Endothelial cell of umbilical vein (primary cell): ENCODE measurements at regions not wholly inside any gene's neighbourhood (a gene's known extent, or its start where the extent isn't known, plus 50 kb on each side); places are given as distances from the start of the nearest gene placed in this dataset.

Experiments
- BruUV-seq: library from RNA; stranded (reverse); fragments of 400-500 nt; replicated peaks from 2 replicates; lab custom pipeline; 2021; lab: Mats Ljungman, UMichigan
- CTCF ChIA-PET: fragments of 300-600, 350-600 bp; sonication (Branson Sonifier 250); formaldehyde crosslinking; loops from one replicate; lab custom pipeline; 2021; ENCODE audit warnings: antibody characterized with exemption, inconsistent platforms; lab: Charles Lee
- POLR2A ChIA-PET: fragments of 300-600, 350-600 bp; sonication (Branson Sonifier 250); formaldehyde crosslinking; loops from one replicate; lab custom pipeline; 2021; ENCODE audit warnings: antibody characterized with exemption, inconsistent platforms; lab: Charles Lee
- DNase-seq: peaks from one replicate; pipeline ENCODE4 v3.0.0-alpha.2; 2011; ENCODE audit warnings: low read depth, low spot score
- FAIRE-seq: peaks from 2 replicates; lab custom pipeline; 2011; peaks lifted over from hg19 to GRCh38; lab: Jason Lieb, UNC
- H2AFZ ChIP-seq: 2 replicates; pipeline ENCODE4 v1.6.0; 2012; ENCODE audit warnings: low read depth, low read length, control low read depth, inconsistent platforms
- H3K27ac ChIP-seq: 2 replicates; pipeline ENCODE4 v1.5.1; 2011; ENCODE audit warnings: low read depth, mild to moderate bottlenecking, control low read depth, low read length, moderate library complexity; ENCODE audit not compliant: insufficient read depth
- H3K27me3 ChIP-seq, 2 experiments: 2 replicates each; pipeline versions ENCODE4 v1.6.0 to v1.6.1; 2011; ENCODE audit warnings: low read length in 2 of 2, mixed read lengths in 1 of 2; ENCODE audit not compliant: control insufficient read depth in 2 of 2, insufficient read depth in 2 of 2
- H3K36me3 ChIP-seq, 2 experiments: 2 replicates in 1 of 2; 3 replicates in 1 of 2; pipeline ENCODE4 v1.5.1; 2011; ENCODE audit warnings: low read length in 2 of 2, mild to moderate bottlenecking in 1 of 2, moderate library complexity in 1 of 2; ENCODE audit not compliant: control insufficient read depth in 2 of 2, insufficient read depth in 2 of 2; ENCODE audit errors: extremely low read depth in 1 of 2
- H3K4me1 ChIP-seq: 3 replicates; pipeline ENCODE4 v1.5.1; 2011; ENCODE audit warnings: mild to moderate bottlenecking, low read length; ENCODE audit not compliant: control insufficient read depth, insufficient read depth; ENCODE audit errors: extremely low read depth
- H3K4me2 ChIP-seq: 2 replicates; pipeline ENCODE4 v1.6.1; 2011; ENCODE audit warnings: low read length, control low read depth, mixed read lengths; ENCODE audit not compliant: insufficient read depth
- H3K4me3 ChIP-seq, 3 experiments: fragments of 200-600 bp in 1 of 3; sonication (generic), shearing (Covaris generic) in 1 of 3; replicated peaks in 1 of 3; 2 replicates each; pipeline ENCODE4 v1.5.1; 2011 to 2016; ENCODE audit warnings: control low read depth in 3 of 3, low read length in 3 of 3, mild to moderate bottlenecking in 2 of 3, inconsistent platforms in 1 of 3, low read depth in 1 of 3, moderate library complexity in 1 of 3; ENCODE audit not compliant: insufficient read depth in 1 of 3
- H3K79me2 ChIP-seq: 2 replicates; pipeline ENCODE4 v1.6.0; 2012; ENCODE audit warnings: low read length, inconsistent platforms; ENCODE audit not compliant: control insufficient read depth, insufficient read depth
- H3K9ac ChIP-seq: replicated peaks from 2 replicates; pipeline ENCODE3; 2011; ENCODE audit warnings: low read length, control low read depth; ENCODE audit not compliant: insufficient read depth; ENCODE audit errors: extremely low read depth
- H3K9me1 ChIP-seq: replicated peaks from 3 replicates; pipeline ENCODE4 v1.6.0; 2011; ENCODE audit warnings: mild to moderate bottlenecking, low read length; ENCODE audit not compliant: control insufficient read depth, insufficient read depth; ENCODE audit errors: extremely low read depth
- H3K9me3 ChIP-seq: replicated peaks from 2 replicates; pipeline ENCODE4 v1.5.1; 2012; ENCODE audit warnings: low read length, inconsistent platforms; ENCODE audit not compliant: control insufficient read depth, insufficient read depth
- H4K20me1 ChIP-seq: replicated peaks from 2 replicates; pipeline ENCODE3; 2011; ENCODE audit warnings: mild to moderate bottlenecking, low read length; ENCODE audit not compliant: control insufficient read depth, insufficient read depth; ENCODE audit errors: extremely low read depth
- EZH2 ChIP-seq: IDR thresholded peaks from 2 replicates; pipeline ENCODE4 v1.6.1; 2012; ENCODE audit warnings: borderline replicate concordance, low read depth, mild to moderate bottlenecking, moderate library complexity, low read length, inconsistent platforms; ENCODE audit not compliant: severe bottlenecking
- FOS ChIP-seq: IDR thresholded peaks from 2 replicates; pipeline ENCODE4 v1.6.1; 2011; ENCODE audit warnings: mild to moderate bottlenecking, low read length, moderate library complexity, borderline replicate concordance; ENCODE audit not compliant: insufficient read depth
- GATA2 ChIP-seq: IDR thresholded peaks from 2 replicates; pipeline ENCODE4 v1.7.0; 2011; ENCODE audit warnings: low read depth, mild to moderate bottlenecking, moderate library complexity, mixed read lengths, low read length; ENCODE audit not compliant: insufficient read length, insufficient read depth
- JUN ChIP-seq: IDR thresholded peaks from 2 replicates; pipeline ENCODE4 v1.6.1; 2011; ENCODE audit warnings: borderline replicate concordance, low read depth; ENCODE audit not compliant: insufficient read length, insufficient read depth
- MYC ChIP-seq: IDR thresholded peaks from one replicate; pipeline ENCODE4 v1.6.1; 2011; ENCODE audit warnings: mild to moderate bottlenecking, low read depth, low read length
- POLR2A ChIP-seq: IDR thresholded peaks from 2 replicates; pipeline ENCODE4 v1.6.1; 2012; ENCODE audit warnings: low read depth, mild to moderate bottlenecking, control low read depth, low read length
- POLR2AphosphoS5 ChIP-seq: IDR thresholded peaks from 2 replicates; pipeline ENCODE4 v1.6.1; 2012; ENCODE audit warnings: low read depth, mild to moderate bottlenecking, control low read depth, low read length, moderate library complexity; ENCODE audit not compliant: insufficient read depth
- dilution Hi-C: fragments of 300-500 bp; cut with MboI; formaldehyde crosslinking; loops from one replicate; pipeline ENCODE4 v1.15.0; 2019; ENCODE audit warnings: low sequenced_read_pairs; ENCODE audit not compliant: extremely low pct_ligation_motif_present
- intact Hi-C: fragments of 100-400 bp; cut with micrococcal nuclease; formaldehyde crosslinking; loops from one replicate; pipeline ENCODE4 v1.10.0; 2022
- TF ChIP-seq, protein P1 (sequence below): IDR thresholded peaks from 2 replicates; pipeline ENCODE4 v1.6.1; 2011; ENCODE audit not compliant: insufficient read depth, insufficient read length
- TF ChIP-seq, protein P2 (sequence below), 2 donors: IDR thresholded peaks; 1 replicate in 1 of 2; 2 replicates in 1 of 2; pipeline ENCODE4 v1.5.1; 2011; ENCODE audit warnings: low read length in 2 of 2, mild to moderate bottlenecking in 2 of 2, moderate library complexity in 2 of 2, control low read depth in 1 of 2, inconsistent platforms in 1 of 2, low read depth in 1 of 2; ENCODE audit not compliant: insufficient read depth in 1 of 2; ENCODE audit errors: extremely low read depth in 1 of 2

- Histone ChIP-seq H3K4me2 (no peak overlapping the region), H3K27me3 (peaks cover 8 to 16% of the 10 kb centered on the region in 2 experiments), H3K79me2 (no peaks in the 10 kb centered on the region), H3K9me3 (no peaks in the 10 kb centered on the region), H3K9me1 (no peaks in the 10 kb centered on the region), H3K27ac (no peak overlapping the region), H3K36me3 (no peaks in the 10 kb centered on the region), H4K20me1 (no peaks in the 10 kb centered on the region), H2AFZ (no peak overlapping the region), H3K4me3 (no peak overlapping the region), H3K9ac (no peak overlapping the region), H3K4me1 (no peaks in the 10 kb centered on the region)
- intact Hi-C loops (no loop called here), dilution Hi-C loops (no loop called here)
- no TSS peak for BruUV-seq
- DNase-seq (no peak), FAIRE-seq (no peak)
- no peak for TF ChIP-seq GATA2
- TF ChIP-seq FOS: no peak
- TF ChIP-seq MYC: no peak
- TF ChIP-seq EZH2: no peak
- TF ChIP-seq, protein P1, sequence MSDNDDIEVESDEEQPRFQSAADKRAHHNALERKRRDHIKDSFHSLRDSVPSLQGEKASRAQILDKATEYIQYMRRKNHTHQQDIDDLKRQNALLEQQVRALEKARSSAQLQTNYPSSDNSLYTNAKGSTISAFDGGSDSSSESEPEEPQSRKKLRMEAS: no peak
- TF ChIP-seq POLR2AphosphoS5: no peak
- TF ChIP-seq POLR2A: no peak
- TF ChIP-seq, protein P2, sequence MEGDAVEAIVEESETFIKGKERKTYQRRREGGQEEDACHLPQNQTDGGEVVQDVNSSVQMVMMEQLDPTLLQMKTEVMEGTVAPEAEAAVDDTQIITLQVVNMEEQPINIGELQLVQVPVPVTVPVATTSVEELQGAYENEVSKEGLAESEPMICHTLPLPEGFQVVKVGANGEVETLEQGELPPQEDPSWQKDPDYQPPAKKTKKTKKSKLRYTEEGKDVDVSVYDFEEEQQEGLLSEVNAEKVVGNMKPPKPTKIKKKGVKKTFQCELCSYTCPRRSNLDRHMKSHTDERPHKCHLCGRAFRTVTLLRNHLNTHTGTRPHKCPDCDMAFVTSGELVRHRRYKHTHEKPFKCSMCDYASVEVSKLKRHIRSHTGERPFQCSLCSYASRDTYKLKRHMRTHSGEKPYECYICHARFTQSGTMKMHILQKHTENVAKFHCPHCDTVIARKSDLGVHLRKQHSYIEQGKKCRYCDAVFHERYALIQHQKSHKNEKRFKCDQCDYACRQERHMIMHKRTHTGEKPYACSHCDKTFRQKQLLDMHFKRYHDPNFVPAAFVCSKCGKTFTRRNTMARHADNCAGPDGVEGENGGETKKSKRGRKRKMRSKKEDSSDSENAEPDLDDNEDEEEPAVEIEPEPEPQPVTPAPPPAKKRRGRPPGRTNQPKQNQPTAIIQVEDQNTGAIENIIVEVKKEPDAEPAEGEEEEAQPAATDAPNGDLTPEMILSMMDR (IDR thresholded peaks at IDR 0.05; ENCODE audit: extremely low read depth in 1 of 2, insufficient read depth in 1 of 2, low read depth in 1 of 2, low read length in 2 of 2): no peak
- TF ChIP-seq JUN: no peak
- ChIA-PET POLR2A (no interaction called here), CTCF (no interaction called here)
Observed at GRCh38 chr6:135117413-135117968, 62.9 kb upstream of the HBS1L start.
